ENCODE measurements at regions not wholly inside any gene's neighbourhood (a gene's known extent, or its start where the extent isn't known, plus 50 kb on each side); places are given as distances from the start of the nearest gene placed in this dataset.

DNA sequence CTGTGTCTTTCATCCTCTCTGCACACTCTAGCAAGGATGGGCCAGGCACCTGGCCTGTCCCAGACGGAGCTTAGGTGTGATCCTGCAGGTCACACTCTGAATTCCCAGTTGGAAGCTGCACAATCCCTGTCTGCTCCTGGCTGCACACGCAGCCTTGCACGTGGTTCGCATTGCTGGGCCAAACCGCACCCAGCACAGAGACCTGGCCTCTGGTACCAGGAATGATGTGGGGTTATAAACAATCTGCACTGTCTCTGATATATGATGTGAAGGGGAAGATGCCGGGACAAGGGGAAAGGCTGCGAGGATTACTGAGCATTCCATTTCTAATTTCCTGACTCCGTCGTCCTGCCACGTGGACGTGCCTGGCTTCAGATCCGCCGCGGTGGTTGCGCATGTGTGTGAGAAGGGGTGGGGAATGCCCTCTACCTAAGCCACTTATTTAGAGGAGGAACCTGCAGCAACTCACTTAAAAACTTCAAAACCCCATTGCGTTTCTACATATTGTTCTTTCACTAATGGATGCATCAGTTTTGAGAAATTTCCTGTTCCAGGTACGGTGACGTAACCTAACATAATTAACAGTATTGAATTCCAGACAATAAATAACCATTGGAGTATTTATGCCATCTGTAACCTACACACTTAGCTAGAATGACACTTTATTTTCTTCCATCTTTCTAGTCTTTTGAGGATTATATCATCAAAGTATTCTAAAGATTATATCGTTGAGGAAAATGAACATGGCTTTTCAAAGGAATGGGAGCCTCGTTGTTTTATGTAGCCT, 559.7 kb upstream of the MGMT start:
- H3K4me3 ChIP-seq (ENCODE audit: low read length), result no peak overlapping the region
- 93% methylated on average over 16 of the region's 20 CpGs for WGBS
- no peaks in the 10 kb centered on the region for H3K9me3 ChIP-seq (ENCODE audit: insufficient read depth, low read depth, low read length)
- H3K27ac ChIP-seq (ENCODE audit: low read depth, low read length), result no peak overlapping the region
- H3K4me1 ChIP-seq (ENCODE audit: insufficient read depth, low read length), result no peaks in the 10 kb centered on the region
- H3K36me3 ChIP-seq (ENCODE audit: insufficient read depth, low read length), result no peaks in the 10 kb centered on the region
- no peak overlapping the region for H3K9ac ChIP-seq (ENCODE audit: low read depth, low read length)
- H3K27me3 ChIP-seq (ENCODE audit: insufficient read depth, low read length), result no peaks in the 10 kb centered on the region

DNA sequence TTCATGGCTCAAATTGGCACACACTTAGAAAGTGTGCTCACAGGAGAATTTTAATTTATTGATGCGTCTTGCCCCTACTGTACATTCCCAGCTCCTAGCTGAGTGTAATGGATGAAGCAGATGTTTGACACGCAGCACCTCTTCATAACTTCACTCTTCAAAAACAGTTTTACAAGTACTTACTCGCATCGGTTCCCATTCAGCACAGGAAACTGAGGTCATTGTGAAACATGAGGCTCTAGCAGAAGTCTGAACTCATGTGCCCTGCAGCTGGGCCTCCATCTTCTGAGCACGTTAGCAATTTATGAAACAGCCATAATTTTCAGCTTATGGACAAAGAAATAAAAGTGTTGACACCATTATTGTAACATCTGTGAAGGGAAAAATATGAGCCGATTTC, 558.9 kb upstream of the MGMT start:
- no peak overlapping the region for H3K9ac ChIP-seq (ENCODE audit: low read depth, low read length)
- 88% methylated on average over 6 of the region's 6 CpGs for WGBS
- no peaks in the 10 kb centered on the region for H3K36me3 ChIP-seq (ENCODE audit: insufficient read depth, low read length)
- H3K4me1 ChIP-seq (ENCODE audit: insufficient read depth, low read length), result no peaks in the 10 kb centered on the region
- no peaks in the 10 kb centered on the region for H3K9me3 ChIP-seq (ENCODE audit: insufficient read depth, low read depth, low read length)
- H3K27ac ChIP-seq (ENCODE audit: low read depth, low read length), result no peak overlapping the region
- no peaks in the 10 kb centered on the region for H3K27me3 ChIP-seq (ENCODE audit: insufficient read depth, low read length)
- H3K4me3 ChIP-seq (ENCODE audit: low read length), result no peak overlapping the region

DNA sequence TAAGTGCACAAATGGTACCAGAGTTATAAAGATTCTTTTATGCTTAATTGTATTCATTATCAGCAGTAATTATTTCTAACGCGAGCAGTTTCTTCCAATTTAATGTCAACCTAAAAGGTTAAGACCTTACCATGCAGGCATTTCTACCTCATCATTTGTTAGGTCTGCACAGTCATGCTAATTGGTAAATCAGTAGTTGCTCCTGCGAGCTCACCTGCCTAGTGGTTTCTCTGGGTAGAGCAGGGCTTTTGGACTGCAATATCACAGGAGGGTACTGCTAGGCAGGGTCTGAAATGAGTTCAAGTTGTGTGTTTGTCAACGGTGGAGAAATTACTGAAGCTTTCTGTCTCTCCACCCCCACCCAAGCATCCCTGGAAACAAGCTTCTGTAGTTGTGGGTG, 558.5 kb upstream of the MGMT start:
- 71% methylated on average over 4 of the region's 4 CpGs for WGBS
- H3K27ac ChIP-seq (ENCODE audit: low read depth, low read length), result no peak overlapping the region

DNA sequence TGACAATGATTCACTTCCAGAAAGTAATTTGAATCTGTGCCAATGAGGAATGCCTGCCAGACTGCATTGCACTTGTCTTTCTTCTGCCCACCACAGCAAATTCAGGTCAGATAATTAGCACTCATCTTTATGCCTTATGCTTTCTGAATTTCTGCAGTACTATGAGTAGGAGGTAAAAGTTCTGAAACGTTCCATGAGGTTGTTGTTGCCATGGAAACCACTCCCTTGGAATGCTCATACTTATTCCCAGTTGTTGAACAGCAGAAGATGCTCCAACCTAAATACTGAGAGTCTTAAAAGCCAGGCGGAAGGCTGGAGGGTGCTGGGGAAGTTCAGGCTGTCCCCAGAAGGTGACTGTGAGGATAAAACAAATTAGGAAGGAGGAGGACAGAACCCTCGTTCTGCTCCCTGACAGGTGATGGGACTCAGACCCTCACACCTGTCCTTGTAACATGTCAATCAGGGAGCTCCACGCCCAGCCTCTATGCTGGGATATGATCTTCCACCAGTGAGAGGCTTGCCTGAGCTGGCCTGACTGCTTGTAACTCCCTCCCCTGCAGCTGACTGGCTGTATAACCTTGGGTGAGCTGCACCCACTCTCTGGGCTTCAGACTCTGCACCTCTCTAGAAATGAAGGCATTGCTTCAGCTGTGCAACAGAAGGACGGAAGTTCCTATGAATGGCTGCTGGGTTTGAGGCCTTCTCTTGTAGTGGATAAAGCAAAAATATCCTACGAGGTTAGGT, 554.3 kb upstream of the MGMT start:
- no peaks in the 10 kb centered on the region for H3K36me3 ChIP-seq (ENCODE audit: insufficient read depth, low read length)
- no peak overlapping the region for H3K4me3 ChIP-seq (ENCODE audit: low read length)
- H3K4me1 ChIP-seq (ENCODE audit: insufficient read depth, low read length), result no peaks in the 10 kb centered on the region
- no peak overlapping the region for H3K9ac ChIP-seq (ENCODE audit: low read depth, low read length)
- H3K27me3 ChIP-seq (ENCODE audit: insufficient read depth, low read length), result no peaks in the 10 kb centered on the region
- H3K9me3 ChIP-seq (ENCODE audit: insufficient read depth, low read depth, low read length), result no peaks in the 10 kb centered on the region
- 88% methylated on average over 6 of the region's 6 CpGs for WGBS
- H3K27ac ChIP-seq (ENCODE audit: low read depth, low read length), result no peak overlapping the region

More for the DNA sequence above, 558.5 kb upstream of the MGMT start:
- Histone ChIP-seq H3K9me3 (ENCODE audit: insufficient read depth, low read depth, low read length) (no peaks in the 10 kb centered on the region), H3K4me3 (ENCODE audit: low read length) (no peak overlapping the region), H3K9ac (ENCODE audit: low read depth, low read length) (no peak overlapping the region), H3K27me3 (ENCODE audit: insufficient read depth, low read length) (no peaks in the 10 kb centered on the region), H3K36me3 (ENCODE audit: insufficient read depth, low read length) (no peaks in the 10 kb centered on the region), H3K4me1 (ENCODE audit: insufficient read depth, low read length) (no peaks in the 10 kb centered on the region)

DNA sequence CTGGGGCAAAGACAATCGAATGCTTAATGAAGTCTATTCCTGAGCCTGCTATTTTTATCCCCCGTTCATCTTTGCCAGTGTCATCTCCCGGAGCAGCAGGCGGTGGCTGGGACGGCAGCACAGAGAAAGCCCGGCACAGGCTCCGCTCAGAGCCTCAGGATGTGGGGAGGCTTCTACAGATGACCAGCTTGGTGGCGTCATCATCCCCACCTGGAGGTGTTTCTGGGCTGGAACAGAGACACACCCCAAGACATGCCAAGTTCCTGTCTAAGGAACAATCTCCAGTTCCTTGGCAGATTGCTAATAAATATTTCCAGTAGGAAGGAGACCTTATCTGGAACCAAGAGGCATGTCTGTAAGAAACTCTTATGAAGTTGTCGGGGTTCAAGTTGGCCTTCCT, 552.4 kb upstream of the MGMT start:
- H3K9ac ChIP-seq (ENCODE audit: low read depth, low read length), result no peak overlapping the region
- H3K27ac ChIP-seq (ENCODE audit: low read depth, low read length), result no peak overlapping the region
- H3K9me3 ChIP-seq (ENCODE audit: insufficient read depth, low read depth, low read length), result no peaks in the 10 kb centered on the region
- no peaks in the 10 kb centered on the region for H3K27me3 ChIP-seq (ENCODE audit: insufficient read depth, low read length)
- no peaks in the 10 kb centered on the region for H3K4me1 ChIP-seq (ENCODE audit: insufficient read depth, low read length)
- no peaks in the 10 kb centered on the region for H3K36me3 ChIP-seq (ENCODE audit: insufficient read depth, low read length)
- 94% methylated on average over 9 of the region's 9 CpGs for WGBS
- no peak overlapping the region for H3K4me3 ChIP-seq (ENCODE audit: low read length)

DNA sequence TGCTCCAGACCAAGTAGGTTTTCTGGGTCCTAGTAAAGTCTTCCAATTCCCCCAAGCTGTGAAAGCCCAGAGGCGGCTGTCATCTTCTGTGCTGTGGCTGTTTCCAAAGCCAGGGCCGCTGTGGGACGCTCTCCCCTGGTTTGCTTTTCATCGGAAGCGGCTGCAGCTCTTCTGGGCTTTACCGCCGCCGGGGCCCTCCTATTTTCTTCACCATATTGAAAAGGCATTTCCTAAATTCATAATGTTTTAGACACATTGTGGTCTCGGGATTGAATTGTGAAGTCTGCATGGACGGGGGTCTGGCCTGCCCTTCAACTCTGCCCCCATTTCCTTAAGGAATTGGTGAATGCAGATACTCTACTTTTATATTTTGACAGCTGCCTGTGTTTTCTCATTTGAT, 551.4 kb upstream of the MGMT start:
- Histone ChIP-seq H3K36me3 (ENCODE audit: insufficient read depth, low read length) (no peaks in the 10 kb centered on the region), H3K27me3 (ENCODE audit: insufficient read depth, low read length) (no peaks in the 10 kb centered on the region), H3K9me3 (ENCODE audit: insufficient read depth, low read depth, low read length) (no peaks in the 10 kb centered on the region), H3K9ac (ENCODE audit: low read depth, low read length) (no peak overlapping the region), H3K4me1 (ENCODE audit: insufficient read depth, low read length) (no peaks in the 10 kb centered on the region), H3K27ac (ENCODE audit: low read depth, low read length) (no peak overlapping the region), H3K4me3 (ENCODE audit: low read length) (no peak overlapping the region)
- 95% methylated on average over 10 of the region's 10 CpGs for WGBS

DNA sequence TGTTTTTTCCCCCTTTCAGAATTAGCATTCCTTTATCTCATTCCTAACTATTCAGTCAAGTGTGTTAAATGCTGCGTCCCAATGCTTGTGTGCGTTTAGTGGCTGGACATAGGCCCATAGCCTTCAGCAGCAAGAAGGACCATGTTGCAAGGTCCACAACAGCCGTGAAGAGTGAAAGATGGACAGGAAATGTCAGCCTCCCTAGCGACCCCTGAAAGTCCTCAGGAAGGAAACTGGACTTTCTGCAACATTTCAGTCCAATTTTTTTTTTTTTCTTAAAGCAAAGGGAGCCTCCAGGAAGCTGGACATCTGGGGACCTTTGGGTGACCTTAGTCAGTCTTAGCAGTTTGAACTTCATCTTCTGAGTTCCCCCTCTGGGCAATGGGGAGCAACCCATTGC, 550.7 kb upstream of the MGMT start:
- Histone ChIP-seq H3K27ac (ENCODE audit: low read depth, low read length) (no peak overlapping the region), H3K36me3 (ENCODE audit: insufficient read depth, low read length) (no peaks in the 10 kb centered on the region), H3K4me3 (ENCODE audit: low read length) (no peak overlapping the region), H3K4me1 (ENCODE audit: insufficient read depth, low read length) (no peaks in the 10 kb centered on the region), H3K27me3 (ENCODE audit: insufficient read depth, low read length) (no peaks in the 10 kb centered on the region), H3K9me3 (ENCODE audit: insufficient read depth, low read depth, low read length) (no peaks in the 10 kb centered on the region), H3K9ac (ENCODE audit: low read depth, low read length) (no peak overlapping the region)
- 94% methylated on average over 4 of the region's 4 CpGs for WGBS

DNA sequence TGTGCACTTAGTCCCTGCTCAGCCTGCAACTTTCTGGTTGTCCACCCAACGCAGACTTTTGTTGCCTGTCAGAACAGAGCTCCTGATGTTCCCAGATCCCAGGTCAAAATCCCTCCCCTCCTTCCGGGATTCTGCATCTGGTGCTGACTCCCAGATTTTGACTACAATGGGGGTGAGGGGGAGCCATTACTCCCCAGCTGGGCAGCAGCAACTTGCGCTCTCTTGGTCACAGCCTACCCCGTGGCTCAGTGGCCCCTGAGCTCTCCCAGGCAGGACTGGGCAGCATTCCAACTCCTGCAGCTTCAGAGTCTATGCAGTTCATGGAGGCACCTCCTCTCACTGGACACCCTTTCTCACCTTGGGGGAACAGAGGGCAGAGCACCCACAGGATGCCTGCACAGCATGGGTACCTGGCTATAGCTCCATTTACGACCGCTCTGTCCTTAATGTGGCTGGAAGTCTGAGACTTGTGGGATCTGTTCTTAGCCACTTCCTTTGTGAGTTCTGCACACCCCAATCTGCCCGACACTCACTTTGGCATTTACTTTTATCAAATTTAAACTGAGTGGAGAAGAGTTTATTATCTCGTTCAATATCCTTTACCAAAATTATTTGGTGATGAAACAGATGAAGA, 545.5 kb upstream of the MGMT start:
- Histone ChIP-seq H3K27me3 (ENCODE audit: insufficient read depth, low read length) (no peaks in the 10 kb centered on the region; the same call in 1 of the 2 replicates), H3K27ac (ENCODE audit: low read depth, low read length) (no peak overlapping the region), H3K9ac (ENCODE audit: low read depth, low read length) (no peak overlapping the region), H3K36me3 (ENCODE audit: insufficient read depth, low read length) (no peaks in the 10 kb centered on the region), H3K9me3 (ENCODE audit: insufficient read depth, low read depth, low read length) (no peaks in the 10 kb centered on the region), H3K4me3 (ENCODE audit: low read length) (no peak overlapping the region), H3K4me1 (ENCODE audit: insufficient read depth, low read length) (0 out of 2 replicates have a peak, but pooled peaks cover 6% of the 10 kb centered on the region)
- 92% methylated on average over 6 of the region's 8 CpGs for WGBS

DNA sequence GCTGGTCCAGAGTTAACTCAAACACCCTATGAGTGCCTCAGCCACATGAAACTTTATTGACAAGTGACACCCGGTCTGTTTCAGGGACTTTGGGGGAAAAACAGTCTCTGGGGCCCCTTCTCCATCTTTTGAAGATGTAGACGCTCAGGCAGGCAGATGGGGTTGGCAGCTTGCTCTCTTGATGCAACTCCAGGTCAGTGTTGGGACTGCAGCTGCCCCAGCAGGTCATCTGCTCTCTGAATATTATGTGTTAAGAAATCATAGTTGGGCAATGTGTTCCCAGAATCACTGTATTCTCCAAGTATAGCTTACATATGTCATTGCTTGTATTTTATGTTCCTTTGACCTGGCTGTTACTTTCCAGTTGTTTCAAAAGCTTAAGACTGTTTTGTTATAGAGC, 544.9 kb upstream of the MGMT start:
- WGBS, result 95% methylated on average over 2 of the region's 2 CpGs
- H3K4me3 ChIP-seq (ENCODE audit: low read length), result no peak overlapping the region
- no peaks in the 10 kb centered on the region for H3K36me3 ChIP-seq (ENCODE audit: insufficient read depth, low read length)
- no peaks in the 10 kb centered on the region; the same call in 1 of the 2 replicates for H3K27me3 ChIP-seq (ENCODE audit: insufficient read depth, low read length)
- 0 out of 2 replicates have a peak, but pooled peaks cover 6% of the 10 kb centered on the region for H3K4me1 ChIP-seq (ENCODE audit: insufficient read depth, low read length)
- H3K9ac ChIP-seq (ENCODE audit: low read depth, low read length), result no peak overlapping the region
- no peak overlapping the region for H3K27ac ChIP-seq (ENCODE audit: low read depth, low read length)
- no peaks in the 10 kb centered on the region for H3K9me3 ChIP-seq (ENCODE audit: insufficient read depth, low read depth, low read length)

DNA sequence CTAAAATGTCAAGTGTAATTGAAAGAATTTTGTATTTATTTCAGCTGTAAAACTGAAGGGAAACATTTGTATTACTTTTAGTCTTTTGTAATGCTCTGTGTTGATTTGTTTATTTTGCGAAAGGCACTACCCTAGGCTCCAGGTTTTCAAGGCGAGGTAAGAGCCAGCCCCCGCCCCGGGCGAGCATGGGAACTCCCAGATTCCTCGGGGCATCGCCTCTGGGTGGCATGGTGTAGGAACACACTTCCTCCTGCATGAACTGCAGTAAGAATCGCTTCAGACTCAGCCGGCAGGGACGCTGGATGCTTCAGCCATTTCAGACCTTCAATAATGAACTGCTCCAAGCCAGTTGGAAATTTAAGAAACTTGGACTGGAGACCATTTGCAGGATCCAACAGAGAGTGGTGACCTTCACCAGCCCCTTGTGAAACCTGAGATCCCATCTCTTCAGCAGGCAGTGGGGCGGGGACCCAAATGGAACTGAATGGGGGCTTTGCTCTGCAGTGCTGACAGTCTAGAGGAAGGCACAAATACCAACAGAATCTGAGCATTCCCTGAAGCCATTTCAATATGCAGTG, 544.3 kb upstream of the MGMT start:
- H3K27me3 ChIP-seq (ENCODE audit: insufficient read depth, low read length), result no peaks in the 10 kb centered on the region; the same call in 1 of the 2 replicates
- no peak overlapping the region for H3K27ac ChIP-seq (ENCODE audit: low read depth, low read length)
- H3K9ac ChIP-seq (ENCODE audit: low read depth, low read length), result no peak overlapping the region
- H3K9me3 ChIP-seq (ENCODE audit: insufficient read depth, low read depth, low read length), result no peaks in the 10 kb centered on the region
- WGBS, result 86% methylated on average over 11 of the region's 11 CpGs
- 0 out of 2 replicates have a peak, but pooled peaks cover 6% of the 10 kb centered on the region for H3K4me1 ChIP-seq (ENCODE audit: insufficient read depth, low read length)
- H3K4me3 ChIP-seq (ENCODE audit: low read length), result no peak overlapping the region
- H3K36me3 ChIP-seq (ENCODE audit: insufficient read depth, low read length), result no peaks in the 10 kb centered on the region

DNA sequence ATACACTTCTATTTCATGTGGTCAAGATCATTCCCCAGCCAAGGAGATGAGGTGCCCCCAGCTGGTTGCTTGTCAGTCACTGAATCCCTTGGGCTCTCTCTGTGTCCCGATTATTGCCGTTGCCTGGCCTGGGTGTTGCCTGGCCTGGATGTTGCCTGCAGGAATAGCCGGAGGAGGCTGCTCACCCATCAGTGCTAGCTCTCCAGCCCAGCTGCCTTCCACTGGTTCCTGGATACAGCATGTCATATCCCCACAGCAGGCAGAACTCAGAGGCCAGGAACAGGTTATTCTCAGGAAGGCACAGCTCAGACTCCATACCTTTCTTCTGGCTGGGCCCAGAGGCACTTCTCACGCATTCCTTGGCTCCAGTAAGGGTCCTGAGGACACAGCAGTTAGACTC, 542.1 kb upstream of the MGMT start:
- Histone ChIP-seq H3K36me3 (ENCODE audit: insufficient read depth, low read length) (no peaks in the 10 kb centered on the region), H3K4me1 (ENCODE audit: insufficient read depth, low read length) (0 out of 2 replicates have a peak, but pooled peaks cover 6% of the 10 kb centered on the region), H3K9me3 (ENCODE audit: insufficient read depth, low read depth, low read length) (no peaks in the 10 kb centered on the region), H3K27me3 (ENCODE audit: insufficient read depth, low read length) (no peaks in the 10 kb centered on the region; the same call in 1 of the 2 replicates), H3K4me3 (ENCODE audit: low read length) (no peak overlapping the region), H3K9ac (ENCODE audit: low read depth, low read length) (no peak overlapping the region), H3K27ac (ENCODE audit: low read depth, low read length) (no peak overlapping the region)
- WGBS, result 97% methylated on average over 4 of the region's 4 CpGs
